Inflammatory macrophage treated with lipopolysaccharide for 4 hours (primary cell): ENCODE measurements at regions not wholly inside any gene's neighbourhood (a gene's known extent, or its start where the extent isn't known, plus 50 kb on each side); places are given as distances from the start of the nearest gene placed in this dataset.

Experiments
- DNase-seq: peaks from one replicate; pipeline ENCODE4 v3.0.0-alpha.2; 2020

- DNase-seq = no peak
Measured at GRCh38 chr3:59698091-59698490, 648.3 kb upstream of the CFAP20DC start.

GRCh38 chr3:59696783-59697182 lies 647.0 kb upstream of the CFAP20DC start:
- no peak for DNase-seq

GRCh38 chr3:59695860-59696259 lies 646.0 kb upstream of the CFAP20DC start:
- no peak for DNase-seq

GRCh38 chr3:59692117-59692516 lies 642.3 kb upstream of the CFAP20DC start:
- no peak for DNase-seq

GRCh38 chr3:59690886-59691285 lies 641.1 kb upstream of the CFAP20DC start:
- DNase-seq = no peak

- DNase-seq = no peak
Measured at GRCh38 chr3:59688636-59689035, 638.8 kb upstream of the CFAP20DC start.

GRCh38 chr3:59685432-59685831 lies 635.6 kb upstream of the CFAP20DC start:
- no peak for DNase-seq

- DNase-seq = no peak
Measured at GRCh38 chr3:59684766-59685165, 634.9 kb upstream of the CFAP20DC start.

GRCh38 chr3:59680919-59681318 lies 631.1 kb upstream of the CFAP20DC start:
- no peak for DNase-seq

GRCh38 chr3:59677747-59678702 lies 628.2 kb upstream of the CFAP20DC start:
- no peak for DNase-seq

- no peak for DNase-seq
Measured at GRCh38 chr3:59675495-59675894, 625.7 kb upstream of the CFAP20DC start.

GRCh38 chr3:59663076-59663850 lies 613.4 kb upstream of the CFAP20DC start:
- no peak for DNase-seq

GRCh38 chr3:59660852-59661625 lies 611.2 kb upstream of the CFAP20DC start:
- no peak for DNase-seq

GRCh38 chr3:59660376-59660775 lies 610.6 kb upstream of the CFAP20DC start:
- DNase-seq = no peak

- no peak for DNase-seq
Measured at GRCh38 chr3:59659755-59660154, 609.9 kb upstream of the CFAP20DC start.

GRCh38 chr3:59658866-59659265 lies 609.0 kb upstream of the CFAP20DC start:
- DNase-seq = no peak

GRCh38 chr3:59658274-59658673 lies 608.4 kb upstream of the CFAP20DC start:
- no peak for DNase-seq

- no peak for DNase-seq
Measured at GRCh38 chr3:59655418-59656015, 605.7 kb upstream of the CFAP20DC start.

GRCh38 chr3:59654480-59655417 lies 604.9 kb upstream of the CFAP20DC start:
- no peak for DNase-seq

- DNase-seq = no peak
Measured at GRCh38 chr3:59654123-59654479, 604.3 kb upstream of the CFAP20DC start.

GRCh38 chr3:59653405-59654122 lies 603.7 kb upstream of the CFAP20DC start:
- DNase-seq = no peak
